Stimulated activated CD8-positive, alpha-beta memory T cell treated with anti-CD3 and anti-CD28 coated beads, Interleukin-2, amount 100 ng/mL, for 1 hour (primary cell): ENCODE measurements at regions not wholly inside any gene's neighbourhood (a gene's known extent, or its start where the extent isn't known, plus 50 kb on each side); places are given as distances from the start of the nearest gene placed in this dataset.

Experiments
- DNase-seq, 2 donors: peaks; one replicate each; pipeline ENCODE4 v3.0.0-alpha.2; 2020; ENCODE audit warnings: low read depth in 2 of 2

DNA sequence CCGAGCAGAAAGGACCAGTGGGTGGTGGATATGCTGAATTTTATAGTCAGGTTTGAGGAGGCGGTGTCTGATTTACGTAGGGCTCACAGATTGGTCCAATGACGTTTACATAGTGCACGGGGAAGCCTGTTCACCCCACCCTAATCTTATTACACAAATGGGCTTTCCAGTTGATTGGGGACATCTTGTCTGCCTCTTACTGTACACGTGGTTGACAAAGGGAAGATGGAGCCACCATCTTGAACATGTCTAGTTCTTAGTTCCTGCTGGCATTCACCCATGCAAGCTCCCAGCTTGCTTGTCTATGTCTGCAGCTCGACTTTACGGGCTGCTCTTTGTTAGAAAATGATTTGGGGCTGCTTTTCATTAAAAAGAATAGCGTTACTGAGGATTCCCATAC is 332.0 kb upstream of the SLCO3A1 start:
- DNase-seq = no peak

DNA sequence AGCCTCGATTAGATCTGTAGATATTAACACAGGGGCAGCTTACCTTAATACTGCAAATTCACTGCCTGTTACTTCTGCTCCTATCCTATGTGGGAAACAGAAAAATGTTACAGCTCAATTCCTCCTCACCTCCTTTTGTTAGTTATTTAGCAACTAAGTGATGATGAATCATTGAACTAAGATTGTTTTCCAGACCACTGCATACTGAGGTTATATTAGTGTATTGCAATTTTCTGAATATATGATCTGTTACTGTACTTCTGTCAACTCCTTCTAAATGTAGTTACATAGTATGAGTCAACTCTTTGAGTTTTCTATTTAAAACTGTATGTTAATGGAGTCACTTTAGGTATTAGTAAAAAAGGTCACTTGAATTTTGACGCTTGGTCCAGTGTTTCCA is 331.5 kb upstream of the SLCO3A1 start:
- no peak for DNase-seq

DNA sequence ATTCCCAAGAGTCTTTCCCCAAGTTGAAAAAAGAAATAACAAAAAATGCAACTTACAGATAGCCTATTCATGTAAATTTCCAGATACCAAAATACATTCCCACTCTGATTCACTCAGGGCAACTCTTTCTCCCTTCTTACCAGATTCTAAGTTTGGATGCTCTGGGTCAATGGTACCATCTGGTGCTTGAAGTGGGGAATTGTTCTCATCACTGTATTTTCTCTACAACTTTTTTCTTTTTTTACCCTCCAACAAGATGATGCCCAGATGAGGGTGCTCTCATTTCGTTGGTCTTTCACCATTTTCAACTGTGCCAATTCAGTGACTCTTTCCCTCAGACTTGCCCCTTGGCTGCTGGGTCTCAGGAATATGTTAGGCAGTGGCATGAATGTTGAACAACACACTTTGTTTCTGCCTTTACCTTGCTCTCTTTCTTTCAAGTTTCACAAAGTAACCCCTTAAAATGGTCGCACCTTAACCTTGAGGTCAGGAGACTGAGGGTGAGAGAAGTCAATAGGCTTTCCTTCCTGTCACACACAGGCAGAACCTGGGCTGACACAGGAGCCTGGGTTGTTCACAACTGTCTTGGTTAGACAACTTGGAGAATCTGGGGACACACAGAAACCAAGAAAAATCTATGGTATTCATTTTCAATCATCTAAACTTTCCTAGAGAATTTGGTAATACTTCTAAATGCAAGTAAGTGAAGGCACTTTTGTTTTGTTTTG is 330.7 kb upstream of the SLCO3A1 start:
- no peak for DNase-seq

GRCh38 chr15:91523596-91523995 is 329.9 kb upstream of the SLCO3A1 start:
- DNase-seq = no peak

GRCh38 chr15:91524534-91524933 is 329.0 kb upstream of the SLCO3A1 start:
- no peak for DNase-seq

GRCh38 chr15:91525751-91526150 is 327.8 kb upstream of the SLCO3A1 start:
- DNase-seq = no peak

- DNase-seq = no peak
Measured at GRCh38 chr15:91526424-91526823, 327.1 kb upstream of the SLCO3A1 start.

GRCh38 chr15:91528801-91529200 is 324.7 kb upstream of the SLCO3A1 start:
- no peak for DNase-seq

DNA sequence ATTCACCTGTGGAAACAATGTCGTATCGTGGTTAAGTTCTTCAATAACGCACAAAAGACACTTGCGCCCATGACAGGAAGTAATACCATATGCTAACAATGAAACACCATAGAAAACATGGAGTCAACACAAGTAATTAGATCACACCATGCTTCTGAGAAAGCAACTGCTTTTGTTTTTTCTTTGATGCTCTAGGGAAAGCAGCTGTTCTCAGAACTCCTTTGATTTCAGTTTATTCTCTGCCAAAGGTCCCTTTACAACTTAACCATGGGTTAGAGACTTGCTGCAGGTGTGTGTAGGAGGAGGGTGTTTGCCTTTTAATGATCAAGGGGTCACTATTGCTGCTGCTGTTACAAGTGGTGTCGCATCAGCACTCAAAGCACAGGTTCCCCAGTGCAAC is 324.0 kb upstream of the SLCO3A1 start:
- no peak for DNase-seq

- DNase-seq = no peak
Measured at GRCh38 chr15:91530279-91530678, 323.2 kb upstream of the SLCO3A1 start.

GRCh38 chr15:91530956-91531582 is 322.4 kb upstream of the SLCO3A1 start:
- no peak for DNase-seq

GRCh38 chr15:91534235-91534634 is 319.3 kb upstream of the SLCO3A1 start:
- no peak for DNase-seq

DNA sequence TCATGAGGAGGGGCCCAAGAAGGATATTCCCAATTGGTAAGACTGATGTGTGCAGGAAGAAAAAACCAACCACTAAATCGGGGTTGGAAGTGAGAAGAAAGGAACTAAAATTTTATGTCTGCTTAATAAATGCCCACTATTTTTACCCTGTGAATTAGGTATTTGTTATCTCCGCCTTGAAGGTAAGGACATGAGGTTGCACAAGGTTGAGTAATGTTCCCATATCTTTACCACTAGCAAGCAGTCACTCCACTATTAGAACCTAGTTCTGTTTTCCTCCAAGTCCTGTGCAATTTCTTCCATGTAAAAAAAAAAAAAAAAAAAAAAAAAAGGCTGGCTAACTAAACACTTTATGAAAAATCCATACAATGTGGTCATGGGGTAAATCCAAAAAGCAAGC is 318.5 kb upstream of the SLCO3A1 start:
- DNase-seq = no peak

DNA sequence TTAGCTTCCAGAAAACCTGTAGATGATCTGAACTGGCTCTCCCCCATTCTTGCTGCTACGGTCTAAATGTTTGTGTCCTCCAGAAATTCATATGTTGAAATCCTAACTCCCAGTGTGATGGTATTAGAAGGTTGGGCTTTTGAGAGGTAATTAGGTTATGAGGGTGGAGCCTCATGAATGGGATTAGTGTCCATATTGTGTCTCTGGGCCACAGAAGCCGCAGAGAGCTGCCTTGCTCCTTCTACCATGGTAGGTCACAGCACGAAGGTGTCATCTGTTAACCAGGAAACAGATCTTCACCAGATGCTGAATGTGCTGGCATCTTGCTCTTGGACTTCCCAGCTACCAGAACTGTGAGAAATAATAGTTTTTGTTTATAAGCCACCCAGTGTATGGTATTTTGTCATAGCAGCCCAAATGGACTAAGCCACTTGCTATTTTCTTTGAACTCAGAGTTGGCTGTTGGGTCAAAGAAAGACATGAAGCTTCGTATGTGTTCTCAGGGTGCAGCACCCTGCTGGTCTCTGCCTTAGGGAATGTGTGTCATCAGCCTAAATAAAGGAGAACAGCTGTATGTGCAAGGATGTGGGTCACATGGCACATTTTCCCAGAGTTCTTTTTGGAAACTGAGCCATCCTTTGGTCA is 317.5 kb upstream of the SLCO3A1 start:
- DNase-seq = no peak

DNA sequence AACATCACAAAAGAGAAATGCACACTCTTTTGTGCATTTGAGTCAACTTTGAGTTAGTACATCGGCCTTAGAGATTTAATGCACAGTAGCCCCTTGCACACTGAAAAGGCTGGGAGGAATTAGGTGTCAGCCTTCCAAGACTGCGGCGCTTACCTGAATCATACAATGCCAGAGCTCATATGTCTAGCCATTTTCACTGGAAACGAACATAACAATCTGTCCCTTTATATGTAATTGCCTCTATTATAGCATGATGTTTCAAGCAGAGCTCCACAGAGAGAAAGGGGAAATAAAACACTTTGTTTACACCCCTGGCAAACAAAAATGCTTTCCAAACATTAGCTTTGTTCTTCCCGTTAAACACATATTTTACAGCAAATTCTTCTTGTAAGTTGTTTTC is 315.7 kb upstream of the SLCO3A1 start:
- DNase-seq = no peak

DNA sequence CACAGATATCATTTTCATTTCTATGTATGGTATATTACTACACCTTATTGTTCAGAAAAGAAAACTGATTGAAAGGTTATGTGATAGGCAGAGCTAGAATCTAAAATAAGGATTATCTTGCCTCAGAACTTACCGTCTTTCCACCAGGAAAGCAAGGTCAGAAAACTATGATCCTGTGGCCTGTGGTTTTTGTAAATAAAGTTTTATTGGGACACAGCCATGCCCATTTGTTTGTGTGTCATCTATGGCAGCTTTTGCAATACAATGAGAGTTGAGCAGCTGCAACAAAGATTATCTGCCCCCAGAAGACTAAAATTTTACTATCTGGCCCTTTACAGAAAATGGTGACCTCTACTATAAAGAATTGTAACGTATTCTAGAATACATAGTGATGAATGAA is 314.7 kb upstream of the SLCO3A1 start:
- DNase-seq = no peak

DNA sequence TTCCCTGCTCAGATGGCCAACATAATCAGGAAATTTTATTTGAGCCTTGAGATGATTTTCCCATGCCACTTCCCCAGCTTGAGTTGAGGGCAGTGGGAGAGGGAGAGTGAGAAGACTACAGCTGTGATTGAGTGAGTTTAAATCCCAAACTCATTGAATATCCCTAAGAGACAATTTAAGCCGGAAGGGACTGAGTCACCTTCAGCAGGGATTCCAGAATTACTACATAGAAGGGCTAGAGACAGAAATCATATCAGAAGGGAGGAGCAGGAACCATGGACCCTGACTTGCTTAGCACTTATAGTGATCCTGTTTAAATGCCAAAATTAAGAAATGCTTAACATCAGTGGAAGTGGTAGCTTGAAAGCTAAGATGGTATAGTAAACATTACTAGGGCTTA is 312.2 kb upstream of the SLCO3A1 start:
- DNase-seq = no peak

DNA sequence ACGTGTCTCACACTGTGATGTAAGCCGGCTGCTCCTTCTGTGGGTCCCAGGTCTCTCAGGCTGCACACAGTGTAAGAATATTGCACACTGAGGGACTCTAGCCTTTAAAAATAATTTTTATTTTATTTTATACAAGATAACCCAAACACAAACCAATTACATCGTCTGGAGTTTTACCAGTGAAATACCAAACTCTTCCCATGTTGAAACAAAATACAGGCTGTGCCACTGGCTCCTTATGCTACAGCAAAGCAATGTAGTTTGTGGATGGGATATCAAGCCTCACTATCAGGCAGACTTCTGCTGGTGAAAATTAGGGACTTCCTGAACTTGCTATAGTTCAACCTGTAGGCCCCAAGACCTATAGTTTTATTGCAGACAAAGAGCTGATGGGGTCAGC is 311.3 kb upstream of the SLCO3A1 start:
- DNase-seq = no peak

DNA sequence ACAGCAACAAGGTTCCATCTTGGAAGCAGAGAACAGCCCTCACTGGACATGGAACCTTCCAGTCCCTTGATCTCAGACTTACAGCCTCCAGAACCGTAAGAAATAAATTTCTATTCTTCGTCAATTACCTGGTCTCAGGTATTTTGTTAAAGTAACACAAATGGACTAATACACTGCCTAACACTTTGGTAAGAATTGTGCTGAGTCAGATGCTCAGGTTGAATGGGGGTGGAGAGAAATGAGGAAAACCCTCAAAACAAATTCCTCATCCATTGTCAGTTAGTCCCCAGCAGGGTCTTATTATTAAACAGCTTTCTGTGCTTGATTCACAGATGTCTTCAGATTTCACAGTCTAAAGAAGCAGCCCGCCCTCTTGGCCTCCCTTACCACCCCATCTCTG is 306.2 kb upstream of the SLCO3A1 start:
- no peak for DNase-seq

DNA sequence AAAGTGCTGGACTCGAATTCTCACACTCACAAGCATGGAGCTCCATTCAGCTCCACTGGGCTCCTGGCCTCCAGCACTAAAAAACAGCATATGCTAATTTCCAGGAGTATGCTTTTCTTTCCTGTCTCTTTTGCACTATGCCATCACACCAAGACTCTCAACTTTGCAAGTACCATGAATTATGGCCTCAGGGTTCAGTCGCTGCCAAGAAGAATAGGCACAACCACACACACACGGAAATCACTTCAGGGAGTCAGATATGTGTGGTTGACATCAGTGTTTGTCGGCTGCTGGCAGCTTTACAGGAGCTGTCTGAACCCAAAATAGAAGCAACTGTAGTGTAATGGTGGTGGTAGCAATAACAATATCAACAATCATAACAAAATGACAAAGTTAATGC is 305.0 kb upstream of the SLCO3A1 start:
- DNase-seq = no peak

GRCh38 chr15:91549581-91549980 is 303.9 kb upstream of the SLCO3A1 start:
- no peak for DNase-seq

DNA sequence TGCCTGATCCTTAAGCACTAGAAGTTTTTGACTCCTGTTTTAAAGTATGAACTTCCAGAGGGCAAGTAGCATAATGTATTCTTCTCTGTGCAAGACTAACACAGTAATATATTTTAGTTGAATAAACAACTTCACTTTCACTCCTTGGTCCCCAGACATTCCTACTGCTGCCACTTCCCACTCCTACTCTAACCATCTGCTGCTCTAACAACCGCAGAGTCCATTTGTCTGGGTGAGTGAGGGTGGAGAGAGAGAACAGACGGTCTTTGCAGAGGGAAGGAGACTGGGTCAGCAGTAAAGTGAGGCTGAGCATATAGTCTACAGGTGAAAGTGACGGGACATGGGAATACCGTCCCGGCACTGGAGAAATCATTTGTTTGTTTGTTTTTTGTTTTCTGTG is 301.0 kb upstream of the SLCO3A1 start:
- DNase-seq = no peak

GRCh38 chr15:91553196-91553854 is 300.2 kb upstream of the SLCO3A1 start:
- no peak for DNase-seq
